A673 (cell line): ENCODE measurements at regions not wholly inside any gene's neighbourhood (a gene's known extent, or its start where the extent isn't known, plus 50 kb on each side); places are given as distances from the start of the nearest gene placed in this dataset.

Experiments
- CTCF ChIP-seq: fragments of 300-800, 200-600 bp; sonication (generic); conservative IDR thresholded peaks from 2 replicates; pipeline ENCODE4 v1.5.1; 2017; ENCODE audit warnings: low read depth, mild to moderate bottlenecking, antibody characterized with exemption, low read length, moderate library complexity, mixed read lengths
- EZH2 ChIP-seq: fragments of 200-600 bp; sonication (generic); IDR thresholded peaks from 2 replicates; pipeline ENCODE4 v1.6.1; 2017; ENCODE audit warnings: borderline replicate concordance, low read depth, mild to moderate bottlenecking, mixed read lengths, antibody characterized with exemption, low read length; ENCODE audit not compliant: poor library complexity, severe bottlenecking

GRCh38 chr15:66897416-66897815 lies 168.0 kb upstream of the SMAD3 start:
- TF ChIP-seq CTCF, result no peak
- no peak for TF ChIP-seq EZH2
